OCI-LY7 (cell line): ENCODE measurements at regions not wholly inside any gene's neighbourhood (a gene's known extent, or its start where the extent isn't known, plus 50 kb on each side); places are given as distances from the start of the nearest gene placed in this dataset.

Source experiments
- EZH2phosphoT487 ChIP-seq: fragments of 200-600 bp; sonication (generic); IDR thresholded peaks from 2 replicates; pipeline ENCODE4 v1.6.1; 2018; ENCODE audit warnings: low read depth, borderline replicate concordance, mild to moderate bottlenecking, mixed run types, antibody characterized with exemption, low read length, moderate library complexity, mixed read lengths
- TF ChIP-seq, protein P1 (sequence below): fragments of 200-600 bp; sonication (generic); conservative IDR thresholded peaks from 2 replicates; pipeline ENCODE4 v1.5.1; 2014; ENCODE audit warnings: mild to moderate bottlenecking, antibody characterized with exemption, low read length, moderate library complexity, mixed read lengths

- TF ChIP-seq, protein P1, sequence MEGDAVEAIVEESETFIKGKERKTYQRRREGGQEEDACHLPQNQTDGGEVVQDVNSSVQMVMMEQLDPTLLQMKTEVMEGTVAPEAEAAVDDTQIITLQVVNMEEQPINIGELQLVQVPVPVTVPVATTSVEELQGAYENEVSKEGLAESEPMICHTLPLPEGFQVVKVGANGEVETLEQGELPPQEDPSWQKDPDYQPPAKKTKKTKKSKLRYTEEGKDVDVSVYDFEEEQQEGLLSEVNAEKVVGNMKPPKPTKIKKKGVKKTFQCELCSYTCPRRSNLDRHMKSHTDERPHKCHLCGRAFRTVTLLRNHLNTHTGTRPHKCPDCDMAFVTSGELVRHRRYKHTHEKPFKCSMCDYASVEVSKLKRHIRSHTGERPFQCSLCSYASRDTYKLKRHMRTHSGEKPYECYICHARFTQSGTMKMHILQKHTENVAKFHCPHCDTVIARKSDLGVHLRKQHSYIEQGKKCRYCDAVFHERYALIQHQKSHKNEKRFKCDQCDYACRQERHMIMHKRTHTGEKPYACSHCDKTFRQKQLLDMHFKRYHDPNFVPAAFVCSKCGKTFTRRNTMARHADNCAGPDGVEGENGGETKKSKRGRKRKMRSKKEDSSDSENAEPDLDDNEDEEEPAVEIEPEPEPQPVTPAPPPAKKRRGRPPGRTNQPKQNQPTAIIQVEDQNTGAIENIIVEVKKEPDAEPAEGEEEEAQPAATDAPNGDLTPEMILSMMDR, result no peak
- no peak for TF ChIP-seq EZH2phosphoT487
Measured at GRCh38 chr4:71639380-71639779, 144.5 kb downstream of the GC start.
